NCI-H748 (cell line): ENCODE measurements at regions not wholly inside any gene's neighbourhood (a gene's known extent, or its start where the extent isn't known, plus 50 kb on each side); places are given as distances from the start of the nearest gene placed in this dataset.
"Not testable (repeated sequence)": the region's sequence is repeated elsewhere in the genome, so short reads cannot be mapped to it uniquely, and the experiment has no call there.

Experiments used
- DNase-seq: peaks from one replicate; lab custom pipeline; 2025; ENCODE audit not compliant: unreplicated experiment; lab: John Stamatoyannopoulos, UW

DNA sequence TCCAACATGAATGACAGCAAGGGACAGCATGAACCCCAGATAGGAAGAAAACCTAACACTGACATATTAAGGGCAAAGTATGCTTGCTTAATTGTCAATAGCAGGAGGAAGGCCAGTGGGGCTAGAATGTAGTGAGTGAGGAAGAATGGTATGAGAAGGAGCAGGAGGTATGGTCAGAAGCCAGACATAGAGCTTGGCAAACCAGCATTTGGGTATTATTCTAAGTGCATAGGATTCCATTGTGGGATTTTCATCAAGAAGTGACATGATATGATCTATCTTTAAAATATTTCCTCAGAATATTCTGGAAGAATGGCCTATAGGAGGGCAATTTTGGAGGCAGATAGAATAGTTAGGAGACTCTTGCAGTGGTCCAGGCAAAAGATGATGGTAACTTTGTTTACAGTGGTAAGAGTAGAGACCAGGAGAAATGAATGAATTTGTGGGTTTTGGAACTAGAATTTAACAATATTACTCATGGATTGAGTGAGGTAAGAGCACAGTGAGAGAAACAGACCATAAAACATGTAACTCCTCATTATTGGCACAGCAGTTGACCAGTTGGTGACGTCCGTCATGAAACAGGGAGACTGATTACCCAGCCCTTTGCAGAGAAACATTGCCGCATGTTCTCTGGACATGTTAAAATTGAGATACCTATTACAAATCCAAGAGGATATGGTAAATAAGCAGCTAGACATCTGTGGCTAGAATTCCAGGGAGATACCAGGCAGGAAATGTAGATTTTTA lies 246.5 kb upstream of the HS3ST1 start:
- DNase-seq, result no peak

DNA sequence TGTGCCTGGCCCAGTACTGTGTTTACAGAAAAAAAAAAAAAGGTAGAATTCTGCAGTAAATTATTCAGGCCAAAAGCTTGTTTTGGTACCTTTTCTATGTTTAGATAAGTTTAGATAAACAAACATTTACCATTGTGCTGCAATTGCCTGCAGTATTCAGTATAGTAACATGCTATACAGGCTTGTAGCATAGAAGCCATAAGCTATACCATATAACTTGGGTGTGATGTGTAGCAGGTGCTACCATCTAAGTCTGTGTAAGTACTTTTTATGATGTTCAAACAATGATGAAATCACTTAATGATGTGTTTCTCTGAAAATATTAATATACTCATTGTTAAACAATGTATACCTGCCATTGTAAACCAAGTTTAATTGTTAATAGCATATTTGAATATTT lies 241.6 kb upstream of the HS3ST1 start:
- DNase-seq, result peak; percentile 4

DNA sequence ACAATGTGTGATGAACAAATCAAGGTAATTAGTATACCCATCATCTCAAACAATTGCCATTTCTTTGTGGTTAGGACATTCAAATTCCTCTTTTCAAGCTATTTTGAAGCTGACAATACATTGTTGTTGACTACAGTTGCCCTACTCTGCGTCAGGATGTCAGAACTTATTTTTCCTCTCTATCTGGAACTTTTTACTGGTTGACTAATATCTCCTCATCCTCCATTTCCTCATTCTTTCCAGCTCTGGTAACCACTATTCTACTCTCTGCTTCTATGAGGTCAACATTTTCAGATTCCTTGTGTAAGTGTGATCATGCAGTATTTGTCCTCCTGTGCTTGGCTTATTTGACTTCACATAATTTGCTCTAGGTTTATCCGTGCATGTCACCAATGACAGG lies 240.5 kb upstream of the HS3ST1 start:
- DNase-seq, result no peak

DNA sequence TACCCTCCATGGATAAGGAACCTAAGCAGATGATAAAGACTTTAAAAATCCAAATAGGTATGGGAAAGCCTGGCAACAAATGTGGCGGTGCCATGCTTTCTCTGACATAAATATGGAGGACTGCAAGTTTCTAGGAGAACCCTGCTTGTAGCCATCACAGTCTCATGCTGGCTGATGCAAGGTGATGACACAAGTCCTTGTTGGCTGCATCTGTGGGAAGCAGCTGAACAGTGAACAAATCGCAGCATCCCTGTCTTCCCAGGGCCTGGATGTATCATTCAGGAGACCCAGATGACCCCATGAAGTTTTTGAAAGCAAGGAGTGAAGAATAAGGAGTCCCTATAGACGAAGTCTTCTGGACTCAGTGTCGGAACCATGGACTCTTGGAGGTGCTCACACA lies 234.4 kb upstream of the HS3ST1 start:
- no peak for DNase-seq

DNA sequence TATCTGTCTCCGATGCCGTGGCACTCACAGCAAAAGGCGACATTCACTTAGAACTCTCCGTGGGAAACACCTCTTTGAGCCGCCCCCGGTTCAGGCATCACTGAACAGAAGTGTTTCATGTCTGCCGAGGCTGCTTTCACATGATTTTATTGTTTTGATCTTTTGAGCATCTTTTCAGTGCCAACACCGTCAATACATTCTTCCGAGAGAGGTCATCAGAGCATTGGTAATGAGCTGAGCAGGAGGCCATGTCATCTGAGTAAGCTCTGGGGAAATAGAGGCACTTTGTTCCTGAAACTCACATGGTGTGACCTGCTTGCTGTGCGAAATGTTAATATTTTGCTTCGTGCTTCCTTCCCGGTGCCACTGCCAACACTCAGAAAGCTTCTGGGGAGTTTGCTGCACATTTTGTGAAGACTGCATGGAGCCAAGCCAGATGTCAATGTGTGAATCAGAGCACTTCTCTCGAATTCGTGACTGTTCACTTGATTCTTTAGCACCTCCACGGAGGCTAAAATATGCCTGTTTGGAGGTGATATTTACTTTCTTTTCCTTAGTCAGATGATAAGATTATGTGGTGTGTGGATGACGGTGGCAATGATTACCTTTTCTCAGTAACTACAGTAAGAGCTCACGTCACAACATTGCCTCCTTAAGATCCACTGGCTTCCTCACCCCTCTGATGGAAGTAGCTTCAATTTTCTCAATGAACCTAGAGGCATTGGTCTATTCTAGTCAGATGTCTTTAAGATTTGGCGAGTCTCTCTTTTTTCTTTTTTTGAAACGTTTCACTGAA lies 222.3 kb upstream of the HS3ST1 start:
- DNase-seq, result no peak

DNA sequence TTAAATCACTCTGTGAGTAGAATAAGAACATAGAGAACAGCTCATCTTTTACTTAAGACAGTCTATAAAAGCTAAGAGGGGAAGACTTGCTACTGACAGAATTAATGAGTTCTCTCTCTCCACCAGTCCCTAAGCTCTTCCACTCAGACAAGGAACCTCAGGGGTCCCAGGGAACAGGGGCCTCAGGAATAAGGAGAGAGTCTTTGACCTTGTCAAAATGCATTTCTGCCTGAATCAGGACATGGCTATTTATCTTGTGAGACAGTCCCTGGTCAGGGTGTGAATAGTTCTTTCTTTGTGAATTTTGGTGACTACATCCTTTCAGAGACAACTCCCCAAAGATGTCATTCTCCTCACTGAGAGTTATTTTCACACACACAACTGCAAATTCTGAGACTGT lies 218.7 kb upstream of the HS3ST1 start:
- DNase-seq, result no peak

DNA sequence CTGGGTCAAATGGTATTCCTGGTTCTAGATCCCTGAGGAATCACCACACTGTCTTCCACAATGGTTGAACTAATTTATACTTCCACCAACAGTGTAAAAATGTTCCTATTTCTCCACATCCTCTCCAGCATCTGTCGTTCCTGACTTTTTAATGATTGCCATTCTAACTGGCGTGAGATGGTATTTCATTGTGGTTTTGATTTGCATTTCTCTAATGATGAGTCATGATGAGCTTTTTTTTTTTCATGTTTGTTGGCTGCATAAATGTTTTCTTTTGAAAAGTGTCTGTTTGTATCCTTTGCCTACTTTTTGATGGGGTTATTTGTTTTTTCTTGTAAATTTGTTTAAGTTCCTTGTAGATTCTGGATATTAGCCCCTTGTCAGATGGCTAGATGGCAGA lies 214.4 kb upstream of the HS3ST1 start:
- not testable (repeated sequence) for DNase-seq

DNA sequence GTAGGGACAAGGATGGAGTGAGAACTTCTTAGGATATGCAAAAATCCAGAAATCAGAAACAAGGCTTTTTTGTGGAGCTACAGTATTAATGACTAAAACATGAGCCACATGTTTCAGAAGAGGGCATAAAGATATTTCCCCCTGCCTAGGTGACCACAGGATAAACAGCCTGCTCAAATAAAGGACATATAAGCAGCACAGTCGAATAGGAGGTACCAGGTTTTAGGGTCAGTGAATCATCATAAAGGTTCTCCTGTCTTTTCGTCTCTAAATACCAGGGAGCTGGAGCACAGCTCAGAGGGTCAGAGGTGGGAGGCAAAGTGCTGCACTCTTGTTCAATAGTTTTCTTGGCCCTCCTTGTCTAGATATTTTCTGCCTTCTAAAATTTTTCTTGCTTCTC lies 211.9 kb upstream of the HS3ST1 start:
- no peak for DNase-seq

DNA sequence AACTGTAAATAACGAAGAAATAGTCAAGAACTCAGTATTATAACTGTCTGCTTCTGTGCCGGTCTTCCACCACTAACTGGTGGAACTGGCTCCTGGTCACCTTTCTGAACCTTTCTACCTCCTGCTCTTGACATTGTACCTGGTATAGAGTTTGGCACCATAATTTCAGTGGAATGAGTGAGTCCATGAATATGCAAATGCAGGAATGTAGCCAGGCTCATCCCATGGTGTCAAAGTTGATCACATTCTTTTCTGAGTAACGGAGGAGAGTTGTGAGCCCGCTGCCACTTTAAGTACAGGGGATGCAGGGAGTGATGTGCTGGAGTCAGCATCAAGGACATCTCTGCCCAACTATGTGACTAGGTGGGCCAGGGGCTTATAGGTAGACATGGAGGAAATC lies 207.9 kb upstream of the HS3ST1 start:
- DNase-seq, result no peak

DNA sequence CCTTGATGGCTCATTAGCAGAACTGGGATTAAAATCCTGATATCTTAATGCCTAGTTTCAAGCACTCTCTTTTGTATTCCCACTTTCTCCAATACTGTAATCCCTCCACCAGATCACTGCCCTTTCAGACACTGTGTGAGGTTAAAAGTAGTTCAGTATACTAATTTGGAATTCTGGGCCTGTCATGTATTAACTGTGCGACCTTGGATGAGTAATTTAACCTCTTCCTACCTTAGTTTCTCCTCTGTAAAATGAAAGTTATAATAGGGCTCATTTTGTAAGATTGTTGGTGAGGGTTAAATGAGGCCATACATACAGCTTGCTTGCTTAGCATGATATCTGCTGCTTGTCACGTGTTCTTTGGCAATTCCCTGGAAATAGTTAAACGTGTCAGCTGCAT lies 207.3 kb upstream of the HS3ST1 start:
- no peak for DNase-seq

DNA sequence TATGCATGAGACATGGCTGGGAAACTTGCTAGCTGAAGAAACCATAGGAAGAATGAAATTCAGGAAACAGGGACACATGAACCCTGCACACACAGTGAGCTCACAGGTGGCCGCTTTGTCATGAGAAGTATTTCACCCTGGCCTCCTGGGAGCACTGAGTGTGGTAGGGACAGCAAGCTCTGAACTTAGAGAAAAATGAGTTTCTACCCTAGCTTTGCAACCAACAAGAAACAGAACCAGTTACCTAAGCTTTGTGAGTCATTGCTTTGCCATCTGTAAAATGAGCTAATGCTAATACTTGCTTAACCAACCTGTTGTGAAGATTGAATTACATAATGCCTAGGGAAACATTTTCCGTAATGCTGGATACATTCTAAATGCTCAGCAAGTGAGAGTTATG lies 206.6 kb upstream of the HS3ST1 start:
- no peak for DNase-seq

DNA sequence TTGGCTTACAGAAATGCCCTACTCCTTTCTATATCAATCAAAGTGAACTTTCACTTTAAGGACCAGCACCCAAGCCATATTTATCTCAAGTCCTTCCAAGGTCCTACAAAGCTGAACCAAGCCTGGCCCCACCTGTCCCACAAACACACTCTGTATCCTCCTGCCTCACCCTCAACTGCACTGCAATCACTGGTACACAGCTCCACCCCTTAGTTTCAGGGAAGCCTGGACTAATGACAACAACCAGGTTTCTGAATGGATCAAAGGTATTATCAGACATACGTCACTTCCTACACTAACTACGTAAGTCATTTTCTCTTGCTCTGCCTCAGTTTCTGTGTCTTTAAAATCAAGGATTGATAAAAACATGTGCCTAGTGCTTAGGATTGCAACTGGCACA lies 205.6 kb upstream of the HS3ST1 start:
- DNase-seq, result peak; percentile 36

DNA sequence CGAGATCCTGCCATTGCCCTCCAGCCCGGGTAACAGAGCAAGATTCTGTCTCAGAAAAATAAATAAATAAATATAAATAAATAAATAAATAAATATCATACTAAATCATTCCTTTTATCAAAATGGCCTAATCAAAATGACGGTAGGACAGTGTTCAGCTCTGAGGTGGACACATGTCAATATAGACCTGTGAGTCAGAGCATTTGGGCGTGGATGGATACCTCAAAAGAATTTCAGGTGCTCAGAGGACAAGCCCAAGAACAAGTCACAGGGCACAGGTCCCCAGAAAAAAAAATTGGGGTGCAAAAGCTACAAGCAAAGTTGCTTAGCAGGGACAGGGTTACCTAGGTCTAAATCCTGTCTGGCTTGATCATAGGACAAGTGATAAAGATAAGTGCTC lies 204.7 kb upstream of the HS3ST1 start:
- DNase-seq, result no peak

DNA sequence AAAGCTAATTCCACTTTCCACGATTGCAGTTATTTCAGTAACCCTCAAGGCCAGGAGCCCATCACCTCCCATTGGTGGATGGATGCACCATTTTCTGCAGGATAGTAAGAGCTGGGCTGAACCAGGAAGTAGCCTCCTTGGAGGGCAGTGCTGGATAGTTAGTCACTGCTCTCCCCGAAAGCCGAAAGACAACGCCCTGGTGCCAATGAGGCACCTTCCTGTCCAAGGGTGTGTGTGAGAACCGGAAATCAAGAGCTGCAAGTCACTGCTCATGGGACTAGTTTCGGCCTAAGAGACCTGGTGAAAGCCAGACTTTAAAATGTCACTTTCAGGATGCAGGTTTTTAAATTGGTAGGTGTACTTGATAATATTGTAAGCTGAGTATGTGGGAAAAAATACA lies 203.8 kb upstream of the HS3ST1 start:
- DNase-seq, result no peak

DNA sequence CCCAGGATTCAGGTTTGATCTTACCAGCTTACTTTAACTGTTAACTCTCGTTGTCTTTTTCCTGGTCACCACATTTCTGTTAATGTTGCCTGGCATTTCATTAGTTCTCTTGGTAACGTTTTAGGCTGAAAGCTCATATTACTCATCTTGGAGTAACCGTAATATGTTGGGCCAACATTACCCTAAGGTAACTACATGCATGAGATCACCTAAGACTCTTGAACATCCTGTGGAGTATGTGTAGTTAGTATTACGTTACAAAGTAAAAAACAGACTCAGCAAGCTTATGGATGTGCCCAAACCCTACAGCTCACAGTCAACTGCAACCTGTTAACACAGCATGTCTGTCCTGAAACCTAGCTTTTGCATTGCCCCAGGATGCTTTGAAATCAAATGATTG lies 203.3 kb upstream of the HS3ST1 start:
- DNase-seq, result peak; percentile 29

DNA sequence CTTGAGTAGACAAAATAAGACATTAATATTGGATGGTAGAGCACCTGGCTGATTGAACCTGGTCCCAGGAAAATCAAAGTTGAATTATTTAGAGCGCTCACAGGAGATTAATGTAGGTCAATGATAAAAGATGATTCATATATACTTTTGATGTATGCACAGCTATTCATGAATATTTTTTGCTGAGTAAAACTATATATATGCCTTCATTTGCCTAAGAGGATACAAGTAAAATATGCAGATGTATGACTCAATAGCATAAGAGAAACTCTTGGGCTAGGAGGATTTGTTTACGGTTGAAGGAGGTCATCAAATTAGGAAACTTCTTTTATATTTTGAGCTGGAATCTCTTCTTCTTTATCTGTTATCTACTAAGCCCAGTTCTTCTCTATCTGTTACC lies 202.7 kb upstream of the HS3ST1 start:
- DNase-seq, result no peak

DNA sequence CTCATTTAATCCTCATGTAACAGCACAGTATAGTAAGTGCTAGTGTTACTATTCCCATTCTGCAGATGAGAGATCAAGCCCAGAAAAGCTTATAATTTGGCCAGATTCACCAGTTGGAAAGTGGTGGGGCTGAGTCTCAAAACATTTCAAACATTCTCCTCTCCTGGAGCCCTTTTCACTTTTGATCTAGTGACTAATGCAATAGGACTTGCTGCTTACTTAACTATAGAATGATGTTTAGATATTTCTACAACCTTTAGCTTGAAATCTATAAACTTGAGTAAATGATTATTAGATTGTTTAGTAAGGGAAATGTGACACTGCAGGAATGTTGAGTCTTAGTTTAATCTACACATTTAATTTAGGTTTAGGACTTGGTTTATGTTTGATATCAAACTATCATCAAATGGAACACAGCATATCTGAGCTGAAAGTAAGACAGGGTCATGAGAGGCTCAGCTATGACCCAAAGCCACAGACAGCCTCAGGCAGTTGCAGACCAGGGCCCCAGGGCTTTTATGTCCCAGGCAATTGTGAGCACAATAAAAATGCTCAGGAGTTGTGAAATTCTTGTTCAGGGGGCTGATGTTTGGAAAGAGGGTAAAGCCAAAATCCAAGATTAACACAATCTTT lies 199.5 kb upstream of the HS3ST1 start:
- no peak for DNase-seq

DNA sequence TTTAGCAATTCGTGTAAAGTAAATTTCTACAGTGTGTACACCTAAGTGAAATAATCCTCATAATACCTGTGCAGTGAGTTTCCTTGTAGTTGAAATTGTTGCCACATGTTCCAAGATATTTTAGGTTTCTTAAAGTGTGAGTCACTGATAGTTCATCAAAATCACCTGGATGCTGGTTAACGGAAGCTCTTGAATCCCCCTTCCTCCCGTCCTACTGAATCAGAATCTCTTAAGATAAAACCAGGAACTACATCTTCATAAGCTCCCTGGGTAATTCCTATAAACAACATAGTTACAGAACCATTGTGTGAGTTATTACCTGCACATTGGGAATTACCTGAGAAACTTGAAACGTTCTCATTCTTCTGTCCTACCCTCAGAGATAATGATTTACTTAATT lies 197.4 kb upstream of the HS3ST1 start:
- no peak for DNase-seq

DNA sequence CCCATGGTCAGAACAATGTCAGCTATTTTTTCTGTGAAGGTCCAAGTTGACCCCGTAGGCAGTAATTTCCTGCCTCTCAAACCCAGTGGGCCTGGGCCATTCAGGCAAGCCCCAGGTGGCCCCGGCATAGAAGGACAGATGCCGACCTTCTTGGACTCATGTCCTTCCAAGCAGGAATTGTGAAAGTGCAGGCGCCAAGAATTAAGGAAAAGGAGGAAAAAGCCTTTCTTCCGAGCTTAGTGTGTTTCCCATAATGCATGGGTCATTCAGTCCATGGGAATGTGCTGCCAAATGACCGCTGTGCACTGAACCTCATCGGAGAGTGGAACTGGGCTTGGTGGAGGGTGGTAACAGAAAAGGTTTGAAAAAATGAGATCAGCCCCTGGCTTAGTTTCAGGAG lies 196.5 kb upstream of the HS3ST1 start:
- DNase-seq, result no peak

DNA sequence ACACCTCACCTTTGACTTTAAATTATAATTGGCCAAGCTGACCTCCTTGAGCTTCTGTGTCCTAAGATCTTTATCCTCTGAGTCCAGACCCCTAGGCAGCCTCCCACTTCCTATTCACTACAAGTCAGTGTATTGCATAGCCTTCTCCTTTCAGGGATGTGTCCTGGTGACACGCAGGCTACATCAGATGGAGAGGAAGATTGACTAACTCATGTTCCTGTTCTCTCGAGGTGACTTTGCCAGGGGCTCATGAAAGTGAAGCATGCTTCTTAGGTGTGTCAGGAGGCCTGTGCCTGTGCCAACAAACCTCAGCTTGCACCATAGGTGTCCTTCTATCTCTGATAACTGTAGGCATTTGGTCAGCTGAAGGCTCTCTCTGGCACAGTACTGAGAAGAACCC lies 195.7 kb upstream of the HS3ST1 start:
- no peak for DNase-seq

DNA sequence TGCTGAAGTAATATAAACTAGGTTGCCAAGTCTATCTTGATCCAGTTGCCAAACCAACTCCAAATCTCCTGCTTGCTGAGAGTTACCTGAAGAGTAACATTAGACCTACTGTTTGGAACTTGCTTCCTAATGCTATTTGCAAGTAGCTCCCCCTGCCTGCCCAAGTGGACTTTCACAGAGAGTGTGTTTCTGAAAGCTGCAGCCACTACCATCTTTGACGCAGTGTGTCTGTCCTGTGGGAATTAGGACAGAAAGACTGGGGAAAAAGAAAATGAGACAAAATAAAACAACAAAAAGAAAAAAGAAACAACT lies 195.0 kb upstream of the HS3ST1 start:
- peak; percentile 58 for DNase-seq

DNA sequence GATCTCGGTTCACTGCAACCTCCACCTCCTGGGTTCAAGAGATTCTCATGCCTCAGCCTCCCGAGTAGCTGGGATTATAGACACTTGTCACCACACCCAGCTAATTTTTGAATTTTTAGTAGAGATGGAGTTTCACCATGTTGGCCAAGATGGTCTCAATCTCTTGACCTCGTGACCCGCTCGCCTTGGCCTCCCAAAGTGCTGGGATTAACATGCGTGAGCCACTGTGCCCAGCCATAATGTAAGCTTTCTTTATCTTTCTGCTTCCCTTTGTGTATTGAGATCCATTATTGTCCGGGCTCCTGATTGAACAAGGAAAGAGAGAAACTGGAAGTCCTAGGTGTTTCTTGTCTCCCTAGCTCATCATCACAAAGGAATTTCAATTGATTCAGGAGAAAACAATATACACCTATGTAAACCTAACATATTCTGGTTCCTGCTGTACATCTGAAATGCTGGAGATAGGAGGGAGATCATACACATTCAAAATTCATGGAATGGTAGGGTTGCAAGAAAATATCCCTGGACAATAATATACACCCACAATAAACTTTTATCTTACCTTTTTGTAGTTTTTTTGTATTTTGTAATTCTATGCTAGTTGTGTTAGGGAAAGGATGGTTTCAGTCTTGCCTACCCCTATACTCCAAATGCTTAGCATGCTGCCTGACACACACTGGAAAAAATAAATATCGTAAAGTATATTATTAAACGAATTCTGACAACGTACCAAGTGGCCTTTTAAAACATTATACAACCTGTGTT lies 194.4 kb upstream of the HS3ST1 start:
- no peak for DNase-seq
